ENCODE measurements at regions not wholly inside any gene's neighbourhood (a gene's known extent, or its start where the extent isn't known, plus 50 kb on each side); places are given as distances from the start of the nearest gene placed in this dataset.
"Not testable (repeated sequence)": the region's sequence is repeated elsewhere in the genome, so short reads cannot be mapped to it uniquely, and the experiment has no call there.

GRCh38 chr5:167389537-167389936 lies 901.9 kb upstream of the WWC1 start:
- H3K4me1 ChIP-seq = no peaks in the 10 kb centered on the region
- no peaks in the 10 kb centered on the region for H3K36me3 ChIP-seq
- no peaks in the 10 kb centered on the region for H3K9me3 ChIP-seq
- no peak for TF ChIP-seq CTCF (IDR thresholded peaks at IDR 0.05)
- H3K27me3 ChIP-seq = no peaks in the 10 kb centered on the region
- intact Hi-C loops (cut with DNase I; ENCODE audit: low total_unique reads) = no loop called here
- no peak overlapping the region for H3K4me3 ChIP-seq
- H3K27ac ChIP-seq = no peak overlapping the region
- DNase-seq = no peak

DNA sequence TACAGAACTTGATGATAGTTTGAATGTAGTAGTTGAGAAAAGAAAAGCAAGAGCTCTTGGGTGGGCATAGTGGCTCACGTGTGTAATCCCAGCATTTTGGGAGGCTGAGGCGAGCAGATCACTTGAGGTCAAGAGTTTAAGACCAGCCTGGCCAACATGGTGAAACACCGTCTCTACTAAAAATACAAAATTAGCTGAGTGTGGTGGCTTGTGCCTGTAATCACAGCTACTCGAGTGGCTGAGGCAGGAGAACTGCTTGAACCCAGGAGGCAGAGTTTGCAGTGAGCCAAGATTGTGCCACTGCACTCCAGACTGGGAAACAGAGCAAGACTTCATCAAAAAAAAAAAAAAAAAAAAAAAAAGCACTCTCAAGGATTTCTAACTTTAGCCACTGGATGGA lies 900.2 kb upstream of the WWC1 start:
- H3K36me3 ChIP-seq; H3K9me3 ChIP-seq; intact Hi-C loops (cut with DNase I; ENCODE audit: low total_unique reads); H3K27me3 ChIP-seq; DNase-seq; H3K27ac ChIP-seq; H3K4me3 ChIP-seq; H3K4me1 ChIP-seq: not testable (repeated sequence)

DNA sequence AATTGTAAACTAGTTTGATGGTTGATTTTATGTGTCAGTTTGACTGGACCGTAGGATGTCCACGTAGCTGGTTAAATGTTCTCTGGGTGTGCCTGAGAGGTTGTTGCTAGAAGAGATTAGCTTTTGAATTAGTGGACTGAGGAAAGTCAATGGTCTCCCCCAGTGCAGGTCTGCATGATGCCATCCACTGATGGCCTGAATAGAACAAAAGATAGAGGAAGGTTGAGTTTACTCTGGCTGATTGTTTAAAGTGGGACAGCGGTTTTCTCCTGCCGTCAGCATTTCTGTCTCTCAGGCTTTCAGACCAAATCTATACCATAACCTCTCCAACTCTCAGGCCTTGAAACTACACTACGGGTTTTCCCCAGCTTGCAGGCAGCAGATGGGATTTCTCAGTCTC lies 899.2 kb upstream of the WWC1 start:
- Histone ChIP-seq H3K9me3 (no peaks in the 10 kb centered on the region), H3K4me1 (no peaks in the 10 kb centered on the region), H3K36me3 (no peaks in the 10 kb centered on the region), H3K4me3 (no peak overlapping the region), H3K27ac (no peak overlapping the region), H3K27me3 (no peaks in the 10 kb centered on the region)
- DNase-seq = no peak
- TF ChIP-seq CTCF (IDR thresholded peaks at IDR 0.05) = no peak
- intact Hi-C loops (cut with DNase I; ENCODE audit: low total_unique reads) = no loop called here

GRCh38 chr5:167393358-167393757 lies 898.1 kb upstream of the WWC1 start:
- intact Hi-C loops (cut with DNase I; ENCODE audit: low total_unique reads) = no loop called here
- no peak for DNase-seq
- Histone ChIP-seq H3K4me1 (no peaks in the 10 kb centered on the region), H3K4me3 (no peak overlapping the region), H3K9me3 (no peaks in the 10 kb centered on the region), H3K27me3 (no peaks in the 10 kb centered on the region), H3K36me3 (no peaks in the 10 kb centered on the region), H3K27ac (no peak overlapping the region)
- TF ChIP-seq CTCF (IDR thresholded peaks at IDR 0.05) = no peak

GRCh38 chr5:167402671-167403070 lies 888.8 kb upstream of the WWC1 start:
- Histone ChIP-seq H3K9me3 (no peaks in the 10 kb centered on the region), H3K4me3 (no peak overlapping the region), H3K27ac (no peak overlapping the region), H3K27me3 (no peaks in the 10 kb centered on the region), H3K36me3 (no peaks in the 10 kb centered on the region), H3K4me1 (no peaks in the 10 kb centered on the region)
- DNase-seq = no peak
- intact Hi-C loops (cut with DNase I; ENCODE audit: low total_unique reads) = no loop called here
- TF ChIP-seq CTCF (IDR thresholded peaks at IDR 0.05) = no peak

- Histone ChIP-seq H3K27ac (no peak overlapping the region), H3K4me3 (no peak overlapping the region), H3K27me3 (no peaks in the 10 kb centered on the region), H3K36me3 (no peaks in the 10 kb centered on the region), H3K9me3 (no peaks in the 10 kb centered on the region), H3K4me1 (no peaks in the 10 kb centered on the region)
- TF ChIP-seq CTCF (IDR thresholded peaks at IDR 0.05) = no peak
- no peak for DNase-seq
- intact Hi-C loops (cut with DNase I; ENCODE audit: low total_unique reads) = no loop called here
Observed at GRCh38 chr5:167406513-167406912, 884.9 kb upstream of the WWC1 start.

Measured in tibial artery (tissue), 4 donors.